Left renal cortex interstitium (tissue), 4 donors: ENCODE measurements at regions not wholly inside any gene's neighbourhood (a gene's known extent, or its start where the extent isn't known, plus 50 kb on each side); places are given as distances from the start of the nearest gene placed in this dataset.

Experiments
- DNase-seq, 4 donors: peaks; one replicate each; pipeline ENCODE4 v3.0.0-alpha.2; 2013; ENCODE audit warnings: low read depth in 4 of 4, low spot score in 2 of 4, missing footprints in 1 of 4

- no peak for DNase-seq
Observed at GRCh38 chr2:16266571-16266970, 326.2 kb downstream of the MYCN start.

DNA sequence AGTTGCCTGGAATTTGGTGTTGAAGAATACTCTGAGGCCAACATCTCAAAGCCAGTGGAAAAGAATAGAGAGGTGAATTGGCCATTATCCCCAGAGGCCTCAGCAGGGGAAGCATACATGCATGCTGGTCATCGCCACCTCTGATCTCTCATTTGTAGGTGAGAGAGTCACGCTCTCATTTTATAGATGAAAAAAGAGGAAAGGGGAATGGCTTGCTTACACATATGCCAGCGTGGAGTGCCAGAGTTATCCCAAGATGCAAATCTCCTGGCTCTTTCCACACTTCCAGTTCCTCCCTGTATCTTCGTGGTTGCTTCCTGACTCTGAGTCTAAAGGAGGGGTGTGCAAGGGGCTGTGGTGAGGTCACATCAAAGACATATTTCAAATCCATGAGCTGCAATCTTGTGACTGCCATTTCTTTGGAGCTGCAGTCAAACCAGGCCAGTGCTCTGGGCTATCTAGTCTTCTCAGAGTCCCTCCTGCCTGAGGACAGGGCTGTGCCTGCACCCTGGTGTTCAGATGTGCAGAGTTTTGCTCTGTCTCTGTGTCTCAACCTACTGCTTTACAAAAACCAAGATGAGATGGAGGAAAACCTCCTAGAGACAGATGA lies 324.7 kb downstream of the MYCN start:
- DNase-seq: no peak

GRCh38 chr2:16264491-16264890 lies 324.1 kb downstream of the MYCN start:
- DNase-seq: no peak

DNA sequence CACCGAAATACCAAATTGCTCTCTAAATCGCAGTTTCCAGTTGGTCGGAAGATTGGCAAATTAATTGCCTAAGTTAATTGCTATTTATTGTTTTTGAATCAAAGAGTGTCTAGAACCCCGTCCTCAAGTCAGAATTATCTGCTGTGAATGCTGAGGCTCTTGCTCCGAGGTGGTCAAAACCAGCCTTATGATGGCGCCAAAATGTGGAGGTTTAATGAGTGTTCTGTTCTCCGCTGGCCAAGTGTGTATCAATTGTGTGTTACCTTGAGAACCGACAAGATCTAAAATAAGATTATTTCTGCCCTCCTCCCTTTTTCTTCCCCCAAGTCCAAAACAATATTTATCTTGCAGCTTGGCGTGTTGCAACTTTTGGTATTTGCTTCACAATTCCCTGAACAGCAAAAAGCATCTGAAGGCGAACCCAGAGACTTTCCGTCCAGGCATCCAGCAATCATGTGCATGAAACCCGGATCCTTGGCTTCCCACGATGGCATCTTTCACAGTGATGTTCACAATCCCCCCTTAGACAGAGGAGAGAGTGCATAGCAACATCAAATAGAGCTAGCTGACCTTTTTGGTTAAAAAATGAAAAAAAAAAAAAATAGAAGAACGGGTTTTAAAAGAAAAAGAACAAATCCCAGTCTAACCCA lies 323.0 kb downstream of the MYCN start:
- no peak for DNase-seq

DNA sequence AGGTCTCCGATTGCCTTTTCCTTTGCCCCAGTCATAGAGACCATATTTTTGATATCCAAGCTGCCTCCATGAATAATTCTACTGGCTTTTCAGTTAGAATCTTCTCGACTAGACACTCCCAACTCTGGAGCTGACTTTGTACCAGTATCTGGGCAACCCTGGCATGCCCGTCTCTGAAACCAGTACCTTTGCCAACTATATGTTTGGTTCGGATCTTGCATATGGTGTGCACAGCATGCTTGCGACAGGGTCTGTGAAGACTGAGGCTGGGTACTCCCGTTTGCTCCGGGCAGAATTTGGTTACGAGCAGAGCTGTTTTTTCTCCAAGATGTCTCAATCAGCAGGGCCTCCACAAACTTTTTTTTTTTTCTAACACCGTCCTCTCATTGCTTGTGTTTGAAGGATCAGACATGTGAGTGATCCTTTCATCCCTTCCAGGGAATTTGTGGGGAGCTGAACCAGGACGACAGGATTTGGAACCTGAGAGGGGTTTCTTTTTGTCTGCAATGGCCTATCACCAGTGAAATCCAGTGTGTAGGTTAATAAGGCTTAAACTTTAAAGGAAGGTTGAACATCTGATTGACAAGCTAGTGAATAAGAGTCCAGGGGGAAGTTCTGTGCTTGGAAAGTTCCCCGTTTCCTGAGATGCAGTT lies 322.3 kb downstream of the MYCN start:
- DNase-seq: no peak

DNA sequence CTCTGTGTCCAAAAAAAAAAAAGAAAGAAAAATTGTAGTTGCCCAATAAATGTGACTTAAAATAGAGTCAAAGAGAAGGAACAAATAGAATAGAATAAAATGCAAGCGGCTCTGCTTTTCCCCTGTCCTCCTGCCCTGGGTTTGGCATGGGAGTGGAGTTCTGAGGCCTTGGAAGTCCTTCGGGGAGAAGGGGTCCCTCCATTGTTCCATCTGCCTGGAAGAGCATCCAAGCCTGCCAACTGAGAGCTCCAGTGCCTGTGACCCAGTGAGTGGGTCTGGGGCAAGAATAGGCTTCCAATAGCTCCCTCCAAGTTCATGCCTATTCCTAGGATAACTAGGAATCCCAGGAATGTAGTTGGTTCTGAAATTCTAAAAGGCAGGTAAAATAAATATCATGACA lies 321.4 kb downstream of the MYCN start:
- no peak for DNase-seq

DNA sequence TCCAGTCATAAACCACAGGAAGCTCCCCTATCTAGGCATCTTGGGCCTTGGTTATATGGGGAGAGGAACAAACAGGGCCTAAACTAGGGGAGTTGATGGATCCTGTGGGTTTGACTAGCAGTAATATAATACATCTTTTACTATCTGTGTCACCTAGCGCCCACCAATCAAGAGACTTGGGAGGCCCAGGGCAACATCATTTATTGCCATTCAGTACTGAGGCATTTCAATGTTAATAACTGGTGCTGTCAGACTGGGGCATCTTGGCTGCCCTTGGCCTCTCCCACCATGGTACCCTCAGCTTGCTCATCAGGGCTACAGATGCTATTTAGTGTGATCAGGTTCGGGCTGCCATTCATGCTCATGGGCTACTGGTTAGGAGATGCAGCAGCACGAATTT lies 320.7 kb downstream of the MYCN start:
- no peak for DNase-seq

GRCh38 chr2:16260041-16260830 lies 319.9 kb downstream of the MYCN start:
- no peak for DNase-seq

- DNase-seq: no peak
Observed at GRCh38 chr2:16259010-16259409, 318.7 kb downstream of the MYCN start.

DNA sequence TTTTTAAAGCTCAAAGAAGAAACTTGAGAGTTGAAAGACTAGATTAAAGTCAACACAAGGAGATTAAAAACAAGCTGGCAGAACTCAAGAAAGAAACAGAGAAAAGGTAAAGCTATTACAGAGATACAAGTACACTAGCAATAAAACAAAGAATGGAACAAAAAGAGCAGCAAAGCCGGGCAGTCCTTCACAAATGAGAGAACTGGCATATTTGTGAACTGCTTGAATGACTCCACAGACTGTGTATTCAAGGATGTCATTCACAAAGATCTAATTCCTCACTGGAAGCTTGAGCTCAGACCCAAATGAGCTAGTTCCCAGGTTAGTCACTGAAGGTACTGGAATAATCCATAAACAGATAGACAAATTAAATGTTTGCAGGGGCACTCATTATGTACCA lies 318.0 kb downstream of the MYCN start:
- DNase-seq: no peak

- no peak for DNase-seq
Observed at GRCh38 chr2:16257322-16258028, 317.1 kb downstream of the MYCN start.

GRCh38 chr2:16256601-16257321 lies 316.4 kb downstream of the MYCN start:
- DNase-seq: no peak

GRCh38 chr2:16255120-16255519 lies 314.8 kb downstream of the MYCN start:
- DNase-seq: no peak

- DNase-seq: no peak
Observed at GRCh38 chr2:16254356-16254965, 314.1 kb downstream of the MYCN start.

DNA sequence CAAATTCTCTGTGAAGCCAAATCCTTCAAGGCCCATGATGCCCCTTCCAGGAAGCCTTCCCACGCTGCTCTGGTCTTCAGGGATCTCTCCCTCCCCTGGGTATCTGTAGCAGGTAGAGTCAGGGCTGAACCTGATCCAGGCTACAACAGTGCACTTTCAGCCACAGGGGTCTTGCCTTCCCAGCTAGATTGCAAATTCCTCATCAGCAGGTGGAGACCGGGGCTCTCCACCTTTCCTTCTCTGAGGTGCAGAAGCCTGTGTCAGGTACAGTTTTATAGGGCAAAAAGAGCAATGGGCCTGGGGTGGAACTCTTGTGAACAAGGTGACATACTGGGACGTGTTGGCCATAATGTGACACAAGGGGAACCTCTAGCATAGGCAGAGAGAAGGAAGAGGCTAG lies 312.9 kb downstream of the MYCN start:
- DNase-seq: no peak

- no peak for DNase-seq
Observed at GRCh38 chr2:16252891-16253290, 312.5 kb downstream of the MYCN start.

DNA sequence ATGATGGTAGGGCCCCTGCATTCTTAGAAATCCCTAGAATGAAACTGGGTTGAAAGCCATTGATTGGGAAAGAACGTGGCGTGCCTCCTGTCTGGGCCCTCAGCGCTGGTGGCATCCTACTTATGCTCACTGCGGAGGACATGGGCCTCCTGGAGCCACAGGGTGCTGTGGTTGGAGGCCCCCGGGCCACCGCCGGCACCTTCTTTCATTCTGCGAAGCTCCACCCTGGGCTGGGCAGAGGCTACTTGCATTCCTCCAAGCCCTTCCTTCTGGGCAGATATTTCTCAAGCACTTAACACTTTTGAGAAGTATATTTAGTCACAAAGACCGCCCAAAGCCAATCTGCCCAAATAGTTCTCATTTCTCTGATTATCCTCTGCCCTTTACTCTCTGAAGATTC lies 311.9 kb downstream of the MYCN start:
- no peak for DNase-seq

DNA sequence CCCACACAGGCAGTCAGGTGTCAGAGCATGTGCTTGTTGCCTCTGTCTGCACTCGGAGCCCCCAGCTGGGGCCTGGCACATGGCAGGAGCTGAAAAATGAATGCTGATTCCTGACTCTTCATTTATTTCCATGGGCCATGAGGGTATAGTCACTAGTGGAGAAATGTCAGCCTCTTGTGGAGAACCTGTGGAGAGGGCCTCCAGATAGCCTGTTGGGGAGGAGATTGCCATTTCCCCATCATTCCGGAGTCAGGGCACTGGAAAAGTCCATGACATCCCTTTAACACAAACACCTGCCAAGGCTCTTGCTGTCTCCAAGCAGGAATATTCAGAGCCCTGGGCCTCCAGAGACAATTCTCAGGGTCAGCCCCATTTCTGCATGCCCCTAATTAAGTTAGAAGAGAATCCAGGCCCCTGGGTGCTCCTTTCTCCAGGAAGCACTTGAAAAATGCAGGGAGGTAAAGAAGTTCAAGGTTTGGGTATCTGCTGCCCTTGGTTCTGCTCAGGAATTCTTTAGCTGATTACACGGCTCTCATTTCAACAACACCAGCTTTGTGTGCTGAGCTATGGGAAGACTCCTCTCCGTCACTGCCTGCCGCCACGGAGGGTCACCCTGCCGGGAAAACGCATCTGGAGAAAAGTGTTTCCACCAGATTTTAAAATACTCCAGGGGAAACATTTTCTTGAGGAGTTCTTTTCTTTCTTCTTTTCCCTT lies 311.3 kb downstream of the MYCN start:
- no peak for DNase-seq

DNA sequence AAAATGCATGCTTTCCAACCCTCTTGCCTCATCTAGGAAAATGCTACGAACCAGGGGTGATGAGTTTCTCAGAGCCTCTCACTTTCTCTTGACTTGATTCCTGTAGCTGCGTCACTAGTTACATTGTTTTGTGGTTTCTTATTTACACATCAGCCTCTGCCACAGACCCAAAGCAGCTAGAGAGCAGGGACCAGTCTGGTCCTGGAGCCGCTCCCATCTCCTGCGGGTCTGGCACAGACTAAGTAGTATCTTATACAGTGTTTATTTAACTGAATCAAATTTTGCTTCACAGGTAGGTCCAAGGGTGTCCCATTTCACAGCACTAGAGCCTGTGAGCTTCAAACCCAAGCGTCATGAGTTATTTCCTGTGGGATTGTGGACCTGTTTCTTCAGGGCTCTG lies 310.5 kb downstream of the MYCN start:
- DNase-seq: no peak
